Kidney (tissue), 13 donors: ENCODE measurements at regions not wholly inside any gene's neighbourhood (a gene's known extent, or its start where the extent isn't known, plus 50 kb on each side); places are given as distances from the start of the nearest gene placed in this dataset.

Experiments used
- DNase-seq, 5 donors: peaks; one replicate each; pipeline ENCODE4 v3.0.0-alpha.2; 2013 to 2020
- FAIRE-seq: peaks from 2 replicates; lab custom pipeline; 2012; peaks lifted over from hg19 to GRCh38; lab: Jason Lieb, UNC
- H3K27ac ChIP-seq, 2 donors: one replicate each; pipeline ENCODE4 v1.7.0; 2013; ENCODE audit warnings: low read depth in 2 of 2, low read length in 2 of 2, inconsistent platforms in 1 of 2
- H3K27me3 ChIP-seq: one replicate; pipeline ENCODE4 v1.7.1; 2013; ENCODE audit warnings: low read length, inconsistent platforms; ENCODE audit not compliant: control insufficient read depth, insufficient read depth
- H3K36me3 ChIP-seq, 3 donors: one replicate each; pipeline versions ENCODE4 v1.7.0 to v1.7.1; 2013; ENCODE audit warnings: low read length in 3 of 3, control low read depth in 1 of 3, inconsistent platforms in 1 of 3; ENCODE audit not compliant: insufficient read depth in 3 of 3, control insufficient read depth in 2 of 3
- H3K4me1 ChIP-seq, 3 donors: one replicate each; pipeline versions ENCODE4 v1.7.0 to v1.7.1; 2013; ENCODE audit warnings: low read length in 3 of 3, inconsistent platforms in 1 of 3, low read depth in 1 of 3; ENCODE audit not compliant: control insufficient read depth in 2 of 3, insufficient read depth in 2 of 3
- H3K4me3 ChIP-seq, 3 donors: one replicate each; pipeline versions ENCODE4 v1.7.0 to v1.8.1; 2013; ENCODE audit warnings: low read length in 3 of 3, control low read depth in 1 of 3, inconsistent platforms in 1 of 3
- H3K9ac ChIP-seq, 3 donors: one replicate each; pipeline versions ENCODE4 v1.7.0 to v1.7.1; 2013; ENCODE audit warnings: low read length in 3 of 3, control low read depth in 1 of 3, inconsistent platforms in 1 of 3
- H3K9me3 ChIP-seq, 3 donors: one replicate each; pipeline versions ENCODE4 v1.7.0 to v1.7.1; 2013; ENCODE audit warnings: low read length in 3 of 3, control low read depth in 1 of 3, inconsistent platforms in 1 of 3; ENCODE audit not compliant: control insufficient read depth in 2 of 3, insufficient read depth in 1 of 3
- intact Hi-C: fragments of 100-400 bp; cut with DNase I; formaldehyde crosslinking; loops from one replicate; pipeline ENCODE4 v1.11.1; 2022
- TF ChIP-seq, protein P1 (sequence below): IDR thresholded peaks from 3 replicates; pipeline ENCODE4 v1.5.1; 2012; ENCODE audit warnings: mild to moderate bottlenecking, moderate library complexity, borderline replicate concordance; ENCODE audit not compliant: insufficient read depth; ENCODE audit errors: extremely low read depth
- donor health status: control.
- donor health status: control.
- donor health status: control.
- donor health status: control.
- donor health status: control.
- donor health status: DM: yes; HTN: yes; CAD: no.
- donor health status: Normal renal cell carcinoma (clear cell type).

DNA sequence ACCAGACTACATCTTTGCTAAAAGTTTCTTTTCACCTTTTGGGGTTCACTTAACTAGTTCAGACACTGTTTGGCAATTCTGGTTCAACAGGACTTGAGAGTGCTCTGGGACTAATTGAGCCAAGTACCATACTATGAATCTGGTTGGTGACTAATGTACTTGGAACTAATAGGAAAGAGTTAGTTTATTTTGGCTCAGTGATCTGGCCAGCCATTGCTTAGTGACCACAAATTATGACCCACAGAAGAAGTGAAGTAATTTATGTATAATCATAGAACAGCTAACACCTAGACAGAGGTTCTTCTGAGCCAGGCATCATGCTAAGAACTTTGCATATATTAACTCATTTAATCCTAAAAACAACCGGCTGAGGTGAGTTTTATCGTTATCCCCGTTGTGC is 126.5 kb upstream of the JCAD start:
- peaks cover 0 to 8% (median 4%) of the 10 kb centered on the region in 3 donors for H3K4me1 ChIP-seq
- FAIRE-seq: no peak
- H3K9ac ChIP-seq: no peak overlapping the region
- DNase-seq: no peak
- H3K27me3 ChIP-seq: no peaks in the 10 kb centered on the region
- H3K36me3 ChIP-seq: no peaks in the 10 kb centered on the region
- H3K4me3 ChIP-seq: no peak overlapping the region
- intact Hi-C loops: no loop called here
- no peak overlapping the region for H3K27ac ChIP-seq
- TF ChIP-seq, protein P1, sequence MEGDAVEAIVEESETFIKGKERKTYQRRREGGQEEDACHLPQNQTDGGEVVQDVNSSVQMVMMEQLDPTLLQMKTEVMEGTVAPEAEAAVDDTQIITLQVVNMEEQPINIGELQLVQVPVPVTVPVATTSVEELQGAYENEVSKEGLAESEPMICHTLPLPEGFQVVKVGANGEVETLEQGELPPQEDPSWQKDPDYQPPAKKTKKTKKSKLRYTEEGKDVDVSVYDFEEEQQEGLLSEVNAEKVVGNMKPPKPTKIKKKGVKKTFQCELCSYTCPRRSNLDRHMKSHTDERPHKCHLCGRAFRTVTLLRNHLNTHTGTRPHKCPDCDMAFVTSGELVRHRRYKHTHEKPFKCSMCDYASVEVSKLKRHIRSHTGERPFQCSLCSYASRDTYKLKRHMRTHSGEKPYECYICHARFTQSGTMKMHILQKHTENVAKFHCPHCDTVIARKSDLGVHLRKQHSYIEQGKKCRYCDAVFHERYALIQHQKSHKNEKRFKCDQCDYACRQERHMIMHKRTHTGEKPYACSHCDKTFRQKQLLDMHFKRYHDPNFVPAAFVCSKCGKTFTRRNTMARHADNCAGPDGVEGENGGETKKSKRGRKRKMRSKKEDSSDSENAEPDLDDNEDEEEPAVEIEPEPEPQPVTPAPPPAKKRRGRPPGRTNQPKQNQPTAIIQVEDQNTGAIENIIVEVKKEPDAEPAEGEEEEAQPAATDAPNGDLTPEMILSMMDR: no peak
- H3K9me3 ChIP-seq: no peaks in the 10 kb centered on the region

DNA sequence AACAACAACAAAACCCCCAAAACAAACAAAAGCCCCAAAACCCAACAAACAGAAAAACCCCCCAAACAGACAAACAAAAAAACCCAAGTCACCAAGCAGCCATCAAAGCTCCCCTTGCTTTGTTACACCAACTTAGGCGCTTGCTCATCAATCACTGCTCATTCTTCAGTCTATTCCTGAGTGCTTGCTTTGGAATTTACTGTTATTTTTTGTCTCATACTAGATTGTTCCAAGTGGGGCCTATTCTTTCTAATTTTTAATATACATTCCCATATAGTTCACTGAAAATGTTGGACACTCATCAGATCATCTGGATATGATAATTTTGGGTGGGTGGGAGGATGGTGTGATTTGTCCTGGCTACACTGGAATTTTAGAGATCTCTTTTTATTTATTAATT is 126.0 kb upstream of the JCAD start:
- no peak overlapping the region for H3K9ac ChIP-seq
- H3K27ac ChIP-seq: no peak overlapping the region
- H3K36me3 ChIP-seq: no peaks in the 10 kb centered on the region
- intact Hi-C loops: no loop called here
- H3K4me3 ChIP-seq: no peak overlapping the region
- FAIRE-seq (no peak), DNase-seq (no peak)
- no peaks in the 10 kb centered on the region for H3K27me3 ChIP-seq
- TF ChIP-seq, protein P1: no peak
- no peaks in the 10 kb centered on the region for H3K9me3 ChIP-seq
- peaks cover 0 to 8% (median 4%) of the 10 kb centered on the region in 3 donors for H3K4me1 ChIP-seq

DNA sequence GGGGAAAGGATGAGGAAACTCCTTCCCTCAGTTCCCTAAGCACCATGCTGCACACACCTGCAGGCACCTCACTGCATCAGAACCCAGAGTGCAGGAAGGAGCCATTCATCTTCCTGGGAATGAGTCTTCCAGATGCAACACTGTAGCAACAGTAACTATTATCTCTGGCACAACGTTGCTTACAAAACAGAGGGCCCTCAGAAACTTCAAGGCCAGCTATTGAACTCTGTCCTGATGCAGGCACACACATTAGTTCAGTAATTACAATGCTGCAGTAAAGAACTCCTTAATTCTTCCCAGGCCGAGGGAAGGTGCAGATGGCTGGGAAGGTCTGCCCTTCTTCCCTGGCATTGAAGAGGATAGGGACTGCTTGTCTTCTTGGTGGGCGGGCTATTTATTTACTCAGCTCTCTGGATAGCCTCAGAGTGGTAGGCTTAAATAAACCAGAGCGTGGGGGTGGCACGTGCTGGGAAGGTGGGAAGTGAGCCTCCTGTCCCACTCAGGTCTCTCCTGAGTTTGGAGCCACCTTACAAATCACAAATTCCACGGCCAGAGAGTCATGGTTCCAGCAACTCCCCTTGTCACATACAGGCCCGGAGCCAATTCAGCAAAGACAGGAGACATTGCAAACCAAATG is 125.1 kb upstream of the JCAD start:
- DNase-seq: no peak
- H3K4me3 ChIP-seq: no peak overlapping the region

More for the DNA sequence above, 125.1 kb upstream of the JCAD start:
- H3K36me3 ChIP-seq: no peaks in the 10 kb centered on the region
- intact Hi-C loops: no loop called here
- H3K27me3 ChIP-seq: no peaks in the 10 kb centered on the region
- no peaks in the 10 kb centered on the region for H3K9me3 ChIP-seq
- no peak overlapping the region for H3K9ac ChIP-seq
- H3K4me1 ChIP-seq: peaks cover 0 to 8% (median 4%) of the 10 kb centered on the region in 3 donors
- FAIRE-seq: no peak
- TF ChIP-seq, protein P1: no peak
- H3K27ac ChIP-seq: no peak overlapping the region
